ENCODE measurements at regions not wholly inside any gene's neighbourhood (a gene's known extent, or its start where the extent isn't known, plus 50 kb on each side); places are given as distances from the start of the nearest gene placed in this dataset.

GRCh38 chr3:170726976-170727661 is 141.2 kb upstream of the SLC7A14 start:
- no peaks in the 10 kb centered on the region for H3K36me3 ChIP-seq (replicated peaks; ENCODE audit: insufficient read depth, low read length)
- no peaks in the 10 kb centered on the region for H4K20me1 ChIP-seq (ENCODE audit: insufficient read depth, low read length)
- H3K4me3 ChIP-seq (ENCODE audit: low read length) = no peak overlapping the region
- no peak for DNase-seq
- H3K27ac ChIP-seq (ENCODE audit: low read length) = no peak overlapping the region
- H3K9ac ChIP-seq (ENCODE audit: low read length) = no peak overlapping the region
- TF ChIP-seq EZH2 (optimal IDR thresholded peaks at IDR 0.05; ENCODE audit: low read depth, low read length) = no peak
- TF ChIP-seq EZH2phosphoT487 (IDR thresholded peaks at IDR 0.05; ENCODE audit: low read length) = no peak
- TF ChIP-seq, protein P1, sequence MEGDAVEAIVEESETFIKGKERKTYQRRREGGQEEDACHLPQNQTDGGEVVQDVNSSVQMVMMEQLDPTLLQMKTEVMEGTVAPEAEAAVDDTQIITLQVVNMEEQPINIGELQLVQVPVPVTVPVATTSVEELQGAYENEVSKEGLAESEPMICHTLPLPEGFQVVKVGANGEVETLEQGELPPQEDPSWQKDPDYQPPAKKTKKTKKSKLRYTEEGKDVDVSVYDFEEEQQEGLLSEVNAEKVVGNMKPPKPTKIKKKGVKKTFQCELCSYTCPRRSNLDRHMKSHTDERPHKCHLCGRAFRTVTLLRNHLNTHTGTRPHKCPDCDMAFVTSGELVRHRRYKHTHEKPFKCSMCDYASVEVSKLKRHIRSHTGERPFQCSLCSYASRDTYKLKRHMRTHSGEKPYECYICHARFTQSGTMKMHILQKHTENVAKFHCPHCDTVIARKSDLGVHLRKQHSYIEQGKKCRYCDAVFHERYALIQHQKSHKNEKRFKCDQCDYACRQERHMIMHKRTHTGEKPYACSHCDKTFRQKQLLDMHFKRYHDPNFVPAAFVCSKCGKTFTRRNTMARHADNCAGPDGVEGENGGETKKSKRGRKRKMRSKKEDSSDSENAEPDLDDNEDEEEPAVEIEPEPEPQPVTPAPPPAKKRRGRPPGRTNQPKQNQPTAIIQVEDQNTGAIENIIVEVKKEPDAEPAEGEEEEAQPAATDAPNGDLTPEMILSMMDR (IDR thresholded peaks at IDR 0.05; ENCODE audit: low read length) = no peak
- no peaks in the 10 kb centered on the region for H3K4me1 ChIP-seq (ENCODE audit: low read length)
- no peaks in the 10 kb centered on the region for H3K9me2 ChIP-seq (replicated peaks; ENCODE audit: insufficient read depth, low read length)
- no peaks in the 10 kb centered on the region for H3K27me3 ChIP-seq (replicated peaks; ENCODE audit: insufficient read depth, low read length)
- no peak overlapping the region for H2AFZ ChIP-seq (ENCODE audit: low read length)
- H3K79me2 ChIP-seq (ENCODE audit: low read length) = no peaks in the 10 kb centered on the region
- H3F3A ChIP-seq (ENCODE audit: insufficient read depth, low read length) = no peaks in the 10 kb centered on the region
- no peak overlapping the region for H3K4me2 ChIP-seq (ENCODE audit: low read depth, low read length)
- no peaks in the 10 kb centered on the region for H3K9me3 ChIP-seq (replicated peaks; ENCODE audit: insufficient read depth, low read length)

- no peaks in the 10 kb centered on the region for H3K9me3 ChIP-seq (replicated peaks; ENCODE audit: insufficient read depth, low read length)
- no peaks in the 10 kb centered on the region for H3K9me2 ChIP-seq (replicated peaks; ENCODE audit: insufficient read depth, low read length)
- no peaks in the 10 kb centered on the region for H3K4me1 ChIP-seq (ENCODE audit: low read length)
- no peaks in the 10 kb centered on the region for H3K79me2 ChIP-seq (ENCODE audit: low read length)
- no peaks in the 10 kb centered on the region for H4K20me1 ChIP-seq (ENCODE audit: insufficient read depth, low read length)
- no peak overlapping the region for H3K4me2 ChIP-seq (ENCODE audit: low read depth, low read length)
- no peak overlapping the region for H2AFZ ChIP-seq (ENCODE audit: low read length)
- TF ChIP-seq EZH2 (optimal IDR thresholded peaks at IDR 0.05; ENCODE audit: low read depth, low read length) (no peak), EZH2phosphoT487 (IDR thresholded peaks at IDR 0.05; ENCODE audit: low read length) (no peak)
- no peak overlapping the region for H3K4me3 ChIP-seq (ENCODE audit: low read length)
- no peak overlapping the region for H3K27ac ChIP-seq (ENCODE audit: low read length)
- no peaks in the 10 kb centered on the region for H3K36me3 ChIP-seq (replicated peaks; ENCODE audit: insufficient read depth, low read length)
- H3K9ac ChIP-seq (ENCODE audit: low read length) = no peak overlapping the region
- no peaks in the 10 kb centered on the region for H3K27me3 ChIP-seq (replicated peaks; ENCODE audit: insufficient read depth, low read length)
- DNase-seq = no peak
- no peaks in the 10 kb centered on the region for H3F3A ChIP-seq (ENCODE audit: insufficient read depth, low read length)
Observed at GRCh38 chr3:170725285-170725731, 139.4 kb upstream of the SLC7A14 start.

DNA sequence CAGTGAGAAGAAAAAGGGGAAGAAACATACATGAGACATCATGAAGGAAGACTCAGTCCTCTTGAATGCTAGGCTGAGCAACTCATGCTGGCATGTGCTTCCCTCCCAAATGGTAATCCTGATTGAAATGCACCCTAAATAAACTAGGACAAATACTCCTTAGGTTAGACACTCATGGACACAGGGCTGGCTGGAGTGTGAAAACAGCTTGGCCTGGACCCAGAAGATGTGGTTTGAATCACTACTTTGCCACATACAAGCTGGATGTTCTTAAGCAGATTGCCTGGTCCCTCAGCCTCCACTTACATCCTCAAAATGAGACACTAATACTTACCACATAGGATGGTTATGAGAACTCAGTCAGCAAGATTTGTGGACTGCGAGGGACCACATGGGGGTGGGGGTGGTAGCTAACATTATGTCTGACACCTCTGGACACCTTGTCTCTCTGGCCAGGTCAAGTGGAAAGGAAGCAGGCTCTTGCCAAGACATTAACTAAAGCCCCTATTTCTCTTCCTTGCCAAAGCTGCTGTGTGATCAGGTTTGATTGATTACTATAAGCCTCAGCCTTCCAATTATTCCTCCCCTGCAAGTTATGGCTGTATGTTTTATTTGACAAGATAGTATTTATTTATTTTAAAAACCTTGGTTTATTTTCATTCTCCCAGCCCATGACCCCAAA is 138.9 kb upstream of the SLC7A14 start:
- H3K36me3 ChIP-seq (replicated peaks; ENCODE audit: insufficient read depth, low read length) = no peaks in the 10 kb centered on the region
- H3K79me2 ChIP-seq (ENCODE audit: low read length) = no peaks in the 10 kb centered on the region
- no peaks in the 10 kb centered on the region for H4K20me1 ChIP-seq (ENCODE audit: insufficient read depth, low read length)
- H2AFZ ChIP-seq (ENCODE audit: low read length) = no peak overlapping the region
- H3K27ac ChIP-seq (ENCODE audit: low read length) = no peak overlapping the region
- TF ChIP-seq EZH2phosphoT487 (IDR thresholded peaks at IDR 0.05; ENCODE audit: low read length) (no peak), EZH2 (optimal IDR thresholded peaks at IDR 0.05; ENCODE audit: low read depth, low read length) (no peak)
- TF ChIP-seq, protein P1 (IDR thresholded peaks at IDR 0.05; ENCODE audit: low read length) = no peak
- no peaks in the 10 kb centered on the region for H3K9me2 ChIP-seq (replicated peaks; ENCODE audit: insufficient read depth, low read length)
- H3K9ac ChIP-seq (ENCODE audit: low read length) = no peak overlapping the region
- no peaks in the 10 kb centered on the region for H3K4me1 ChIP-seq (ENCODE audit: low read length)
- no peak overlapping the region for H3K4me3 ChIP-seq (ENCODE audit: low read length)
- H3K9me3 ChIP-seq (replicated peaks; ENCODE audit: insufficient read depth, low read length) = no peaks in the 10 kb centered on the region
- H3K4me2 ChIP-seq (ENCODE audit: low read depth, low read length) = no peak overlapping the region
- DNase-seq = no peak
- H3F3A ChIP-seq (ENCODE audit: insufficient read depth, low read length) = no peaks in the 10 kb centered on the region
- H3K27me3 ChIP-seq (replicated peaks; ENCODE audit: insufficient read depth, low read length) = no peaks in the 10 kb centered on the region

- DNase-seq = no peak
- Histone ChIP-seq H3K4me1 (ENCODE audit: low read length) (no peaks in the 10 kb centered on the region), H3K36me3 (replicated peaks; ENCODE audit: insufficient read depth, low read length) (no peaks in the 10 kb centered on the region), H3K9ac (ENCODE audit: low read length) (no peak overlapping the region), H3F3A (ENCODE audit: insufficient read depth, low read length) (no peaks in the 10 kb centered on the region), H3K79me2 (ENCODE audit: low read length) (no peaks in the 10 kb centered on the region), H3K9me2 (replicated peaks; ENCODE audit: insufficient read depth, low read length) (no peaks in the 10 kb centered on the region), H3K4me2 (ENCODE audit: low read depth, low read length) (no peak overlapping the region), H3K27me3 (replicated peaks; ENCODE audit: insufficient read depth, low read length) (no peaks in the 10 kb centered on the region), H3K27ac (ENCODE audit: low read length) (no peak overlapping the region), H3K4me3 (ENCODE audit: low read length) (no peak overlapping the region), H3K9me3 (replicated peaks; ENCODE audit: insufficient read depth, low read length) (no peaks in the 10 kb centered on the region), H2AFZ (ENCODE audit: low read length) (no peak overlapping the region), H4K20me1 (ENCODE audit: insufficient read depth, low read length) (no peaks in the 10 kb centered on the region)
- no peak for TF ChIP-seq EZH2 (optimal IDR thresholded peaks at IDR 0.05; ENCODE audit: low read depth, low read length)
- TF ChIP-seq EZH2phosphoT487 (IDR thresholded peaks at IDR 0.05; ENCODE audit: low read length) = no peak
- TF ChIP-seq, protein P1 (IDR thresholded peaks at IDR 0.05; ENCODE audit: low read length) = no peak
Observed at GRCh38 chr3:170723241-170723640, 137.4 kb upstream of the SLC7A14 start.

Data from MM.1S (cell line).